ENCODE measurements at regions not wholly inside any gene's neighbourhood (a gene's known extent, or its start where the extent isn't known, plus 50 kb on each side); places are given as distances from the start of the nearest gene placed in this dataset.

DNA sequence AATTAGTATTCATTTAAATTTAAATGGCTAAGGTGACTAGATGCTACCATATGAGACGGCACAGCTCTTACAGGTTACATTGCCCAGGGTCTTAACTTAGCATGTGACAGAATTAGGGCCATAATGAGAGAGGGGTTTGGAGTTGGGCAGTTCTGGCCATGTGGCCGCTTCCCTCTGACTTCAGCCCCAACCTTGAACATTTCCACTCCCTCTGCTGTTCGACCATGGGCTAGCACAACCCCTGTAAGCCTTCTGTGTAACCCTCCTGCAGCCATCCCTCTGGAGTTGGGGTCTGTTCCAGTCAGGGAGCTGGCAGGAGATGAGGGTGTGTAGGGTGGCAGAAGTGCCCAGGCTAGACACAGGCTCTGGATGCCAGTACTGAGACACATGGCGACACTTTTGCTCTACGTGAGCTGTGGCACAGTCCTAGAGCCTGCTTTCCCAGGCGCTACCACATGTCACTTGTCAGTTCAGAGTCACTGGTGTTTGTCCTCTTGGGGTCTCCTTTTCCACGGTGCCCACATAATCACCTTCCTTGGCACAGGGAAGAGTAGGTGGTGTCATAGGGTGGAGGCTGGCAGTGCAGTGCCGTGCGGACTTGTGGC, 128.7 kb upstream of the PITX1 start:
- Mint-ChIP-seq H3K27ac (no peak overlapping the region), H3K4me1 (ENCODE audit: low read depth) (no peaks in the 10 kb centered on the region), H3K9me3 (peaks cover 17% of the 10 kb centered on the region), H3K36me3 (ENCODE audit: low read depth) (no peaks in the 10 kb centered on the region), H3K27me3 (ENCODE audit: insufficient read depth) (peaks cover 5% of the 10 kb centered on the region), H3K4me3 (no peak overlapping the region)
- DNase-seq (ENCODE audit: low spot score), result no peak
- intact Hi-C loops (cut with micrococcal nuclease), result no loop called here

DNA sequence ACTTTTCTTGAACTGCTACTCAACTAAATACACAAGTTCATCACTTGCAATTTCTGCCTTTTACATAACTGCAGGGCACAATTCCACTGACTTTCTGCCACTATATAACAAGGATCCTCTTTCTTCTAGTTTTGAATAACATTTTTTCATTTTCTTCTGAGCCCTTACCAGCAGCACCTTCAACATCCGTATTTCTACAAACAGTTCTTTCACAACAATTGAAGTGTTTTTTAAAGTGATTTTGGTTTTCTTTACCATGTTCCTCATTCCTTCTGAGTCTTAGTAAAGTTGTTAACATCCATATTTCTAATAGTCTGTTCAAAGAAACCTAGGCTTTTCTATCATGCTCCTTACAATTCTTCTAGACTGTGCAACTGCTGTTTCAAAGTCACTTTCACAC, 127.2 kb upstream of the PITX1 start:
- H3K27me3 Mint-ChIP-seq (ENCODE audit: insufficient read depth), result peaks cover 2% of the 10 kb centered on the region
- peaks cover 18% of the 10 kb centered on the region for H3K9me3 Mint-ChIP-seq
- no peak overlapping the region for H3K27ac Mint-ChIP-seq
- DNase-seq (ENCODE audit: low spot score), result no peak
- no peak overlapping the region for H3K4me3 Mint-ChIP-seq
- H3K36me3 Mint-ChIP-seq (ENCODE audit: low read depth), result no peaks in the 10 kb centered on the region
- intact Hi-C loops (cut with micrococcal nuclease), result no loop called here
- no peaks in the 10 kb centered on the region for H3K4me1 Mint-ChIP-seq (ENCODE audit: low read depth)

DNA sequence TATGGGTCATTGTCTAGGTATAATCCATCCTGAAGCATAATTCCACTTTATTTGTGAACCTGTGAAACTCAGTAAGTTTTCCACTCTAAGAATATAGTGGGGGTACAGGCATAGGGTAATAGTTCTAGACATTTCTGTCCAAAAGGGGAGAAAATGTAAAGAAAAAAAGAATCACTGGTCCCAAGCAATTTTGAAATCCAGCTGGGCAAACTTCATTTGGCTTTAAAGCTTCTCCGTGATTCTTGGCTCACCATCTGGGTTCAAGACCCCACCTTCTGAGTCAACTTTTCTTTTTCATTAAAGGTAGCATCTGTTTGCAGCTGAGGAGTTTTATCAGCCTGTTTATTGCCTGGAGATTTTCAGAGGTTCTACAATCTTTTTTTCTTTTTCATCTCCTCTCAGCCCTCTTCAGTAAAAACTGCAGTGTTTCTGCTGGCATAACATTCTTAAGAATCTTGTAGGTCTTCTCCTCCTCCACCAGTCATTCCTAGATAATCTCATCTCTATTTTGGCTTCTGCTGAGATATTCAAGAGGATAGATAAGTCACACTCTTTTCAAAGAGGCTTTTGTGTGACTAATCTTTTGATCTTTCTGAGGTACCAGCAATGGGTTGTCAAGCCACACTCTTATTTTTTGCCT, 126.1 kb upstream of the PITX1 start:
- no peak overlapping the region for H3K4me3 Mint-ChIP-seq
- intact Hi-C loops (cut with micrococcal nuclease), result no loop called here

GRCh38 chr5:135159626-135160025, 125.6 kb upstream of the PITX1 start:
- Mint-ChIP-seq H3K9me3 (peaks cover 18% of the 10 kb centered on the region), H3K4me1 (ENCODE audit: low read depth) (no peaks in the 10 kb centered on the region), H3K27me3 (ENCODE audit: insufficient read depth) (peaks cover 4% of the 10 kb centered on the region), H3K36me3 (ENCODE audit: low read depth) (no peaks in the 10 kb centered on the region), H3K4me3 (no peak overlapping the region), H3K27ac (no peak overlapping the region)
- no peak for DNase-seq (ENCODE audit: low spot score)
- intact Hi-C loops (cut with micrococcal nuclease), result no loop called here

More for the DNA sequence above, 126.1 kb upstream of the PITX1 start:
- Mint-ChIP-seq H3K36me3 (ENCODE audit: low read depth) (no peaks in the 10 kb centered on the region), H3K9me3 (peaks cover 18% of the 10 kb centered on the region), H3K4me1 (ENCODE audit: low read depth) (no peaks in the 10 kb centered on the region), H3K27ac (no peak overlapping the region), H3K27me3 (ENCODE audit: insufficient read depth) (peaks cover 4% of the 10 kb centered on the region)
- DNase-seq (ENCODE audit: low spot score), result no peak

- intact Hi-C loops (cut with micrococcal nuclease), result no loop called here
- no peak for DNase-seq (ENCODE audit: low spot score)
- Mint-ChIP-seq H3K9me3 (peaks cover 18% of the 10 kb centered on the region), H3K4me3 (no peak overlapping the region), H3K27me3 (ENCODE audit: insufficient read depth) (peaks cover 3% of the 10 kb centered on the region), H3K4me1 (ENCODE audit: low read depth) (no peaks in the 10 kb centered on the region), H3K36me3 (ENCODE audit: low read depth) (no peaks in the 10 kb centered on the region), H3K27ac (no peak overlapping the region)
Observed at GRCh38 chr5:135158982-135159381, 125.0 kb upstream of the PITX1 start.

- H3K27me3 Mint-ChIP-seq (ENCODE audit: insufficient read depth), result peaks cover 3% of the 10 kb centered on the region
- no peaks in the 10 kb centered on the region for H3K36me3 Mint-ChIP-seq (ENCODE audit: low read depth)
- H3K4me1 Mint-ChIP-seq (ENCODE audit: low read depth), result no peaks in the 10 kb centered on the region
- no peak overlapping the region for H3K4me3 Mint-ChIP-seq
- peaks cover 18% of the 10 kb centered on the region for H3K9me3 Mint-ChIP-seq
- H3K27ac Mint-ChIP-seq, result no peak overlapping the region
- DNase-seq (ENCODE audit: low spot score), result no peak
- intact Hi-C loops (cut with micrococcal nuclease), result no loop called here
Observed at GRCh38 chr5:135158314-135158697, 124.3 kb upstream of the PITX1 start.

GRCh38 chr5:135157421-135158313, 123.6 kb upstream of the PITX1 start:
- no peak overlapping the region for H3K27ac Mint-ChIP-seq
- H3K36me3 Mint-ChIP-seq (ENCODE audit: low read depth), result no peaks in the 10 kb centered on the region
- H3K27me3 Mint-ChIP-seq (ENCODE audit: insufficient read depth), result peaks cover 3% of the 10 kb centered on the region
- DNase-seq (ENCODE audit: low spot score), result no peak
- intact Hi-C loops (cut with micrococcal nuclease), result no loop called here
- peaks cover 18% of the 10 kb centered on the region for H3K9me3 Mint-ChIP-seq
- no peak overlapping the region for H3K4me3 Mint-ChIP-seq
- H3K4me1 Mint-ChIP-seq (ENCODE audit: low read depth), result no peaks in the 10 kb centered on the region

DNA sequence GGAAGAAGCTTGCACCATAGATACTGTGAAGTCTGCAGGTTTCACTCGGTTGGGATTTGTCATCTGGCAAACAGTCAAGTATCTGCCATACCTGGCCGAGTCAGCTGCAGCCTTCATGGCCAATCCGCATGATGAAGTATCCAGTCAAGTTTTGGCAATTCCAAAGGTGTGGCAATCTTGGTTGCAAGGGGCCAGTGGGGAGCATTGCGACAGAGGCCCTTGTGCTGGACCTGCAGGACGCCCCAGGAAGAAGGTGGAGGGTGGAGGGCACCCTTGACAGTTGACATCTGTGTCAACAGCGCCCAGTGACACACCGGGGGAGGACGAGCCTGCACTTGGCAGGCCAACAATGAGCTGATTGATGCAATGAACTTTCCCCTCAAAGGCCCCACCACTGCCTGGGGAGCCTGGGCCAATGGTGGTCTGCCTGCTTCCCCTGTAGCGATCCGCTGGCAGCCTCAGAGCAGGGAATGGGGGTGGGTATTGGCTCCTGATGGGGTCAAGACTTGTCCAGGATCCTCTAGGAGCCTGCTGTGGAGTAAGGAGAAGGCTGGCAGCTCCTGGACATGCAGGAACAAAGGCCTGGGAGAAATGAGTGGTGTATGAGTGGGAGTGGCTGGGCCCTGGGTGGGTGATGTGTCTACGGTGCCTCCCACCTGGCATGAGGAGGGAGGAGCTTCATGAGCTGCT, 122.8 kb upstream of the PITX1 start:
- intact Hi-C loops (cut with micrococcal nuclease), result no loop called here
- Mint-ChIP-seq H3K9me3 (peaks cover 18% of the 10 kb centered on the region), H3K27me3 (ENCODE audit: insufficient read depth) (peaks cover 3% of the 10 kb centered on the region), H3K4me1 (ENCODE audit: low read depth) (no peaks in the 10 kb centered on the region), H3K27ac (no peak overlapping the region), H3K4me3 (no peak overlapping the region), H3K36me3 (ENCODE audit: low read depth) (no peaks in the 10 kb centered on the region)
- DNase-seq (ENCODE audit: low spot score), result no peak

- Mint-ChIP-seq H3K4me3 (no peak overlapping the region), H3K27ac (no peak overlapping the region), H3K9me3 (peaks cover 18% of the 10 kb centered on the region), H3K27me3 (ENCODE audit: insufficient read depth) (peaks cover 3% of the 10 kb centered on the region), H3K36me3 (ENCODE audit: low read depth) (no peaks in the 10 kb centered on the region), H3K4me1 (ENCODE audit: low read depth) (no peaks in the 10 kb centered on the region)
- no peak for DNase-seq (ENCODE audit: low spot score)
- intact Hi-C loops (cut with micrococcal nuclease), result no loop called here
Observed at GRCh38 chr5:135156337-135156714, 122.3 kb upstream of the PITX1 start.

DNA sequence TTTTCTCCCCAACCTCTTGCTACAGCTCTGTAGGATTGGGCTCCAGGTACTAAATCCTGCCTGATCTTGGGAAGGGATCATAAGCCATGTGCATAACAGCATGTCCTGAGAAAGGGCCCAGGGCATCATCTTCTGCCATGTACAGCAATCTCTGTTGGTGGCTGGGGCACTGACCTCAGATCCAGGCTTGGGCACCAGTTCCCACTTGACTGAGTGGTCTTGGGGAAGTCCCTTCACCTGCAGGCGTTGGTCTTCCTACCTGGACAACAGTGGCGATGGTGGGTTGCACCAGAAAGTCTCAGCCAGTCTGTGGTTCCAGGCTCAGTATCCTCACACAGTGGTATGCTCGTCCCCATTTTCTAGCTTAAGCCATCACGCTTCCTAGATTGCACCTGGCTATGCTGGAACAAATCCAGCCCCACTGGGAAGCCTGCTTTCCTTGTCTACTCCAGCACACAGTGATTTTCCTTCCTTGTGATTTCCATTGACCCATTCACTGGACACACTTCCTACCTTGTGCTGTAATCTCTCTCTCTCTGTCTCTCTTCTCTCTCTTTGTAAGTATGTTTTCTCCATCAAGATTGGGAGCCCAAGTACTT, 121.7 kb upstream of the PITX1 start:
- peaks cover 3% of the 10 kb centered on the region for H3K27me3 Mint-ChIP-seq (ENCODE audit: insufficient read depth)
- no peak for DNase-seq (ENCODE audit: low spot score)
- no peak overlapping the region for H3K4me3 Mint-ChIP-seq
- no peak overlapping the region for H3K27ac Mint-ChIP-seq
- no peaks in the 10 kb centered on the region for H3K36me3 Mint-ChIP-seq (ENCODE audit: low read depth)
- no peaks in the 10 kb centered on the region for H3K4me1 Mint-ChIP-seq (ENCODE audit: low read depth)
- intact Hi-C loops (cut with micrococcal nuclease), result no loop called here
- peaks cover 18% of the 10 kb centered on the region for H3K9me3 Mint-ChIP-seq

- peaks cover 3% of the 10 kb centered on the region for H3K27me3 Mint-ChIP-seq (ENCODE audit: insufficient read depth)
- no peaks in the 10 kb centered on the region for H3K36me3 Mint-ChIP-seq (ENCODE audit: low read depth)
- H3K4me1 Mint-ChIP-seq (ENCODE audit: low read depth), result no peaks in the 10 kb centered on the region
- DNase-seq (ENCODE audit: low spot score), result no peak
- H3K9me3 Mint-ChIP-seq, result peaks cover 18% of the 10 kb centered on the region
- intact Hi-C loops (cut with micrococcal nuclease), result no loop called here
- no peak overlapping the region for H3K27ac Mint-ChIP-seq
- no peak overlapping the region for H3K4me3 Mint-ChIP-seq
Observed at GRCh38 chr5:135154961-135155360, 120.9 kb upstream of the PITX1 start.

DNA sequence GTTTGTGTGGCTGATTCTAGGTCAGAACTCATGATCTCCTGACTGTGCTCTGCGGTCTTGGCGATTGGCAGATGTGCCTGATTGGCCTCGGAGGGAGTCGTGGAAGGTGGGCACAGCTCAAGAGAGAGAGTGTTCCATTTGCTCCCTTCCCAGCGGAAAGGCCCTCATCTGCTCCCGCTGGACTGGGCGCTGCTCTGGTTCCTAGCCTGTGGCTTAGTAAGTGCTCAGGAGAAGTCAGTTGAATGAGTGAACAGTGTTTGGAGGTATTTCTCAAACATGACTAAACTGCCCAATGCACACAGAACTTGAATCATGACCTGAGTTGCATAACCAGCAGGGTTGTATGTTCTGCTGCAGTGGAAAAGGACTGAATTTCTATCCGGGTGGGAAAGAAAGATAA, 120.2 kb upstream of the PITX1 start:
- no peak overlapping the region for H3K4me3 Mint-ChIP-seq
- H3K27me3 Mint-ChIP-seq (ENCODE audit: insufficient read depth), result peaks cover 3% of the 10 kb centered on the region
- H3K9me3 Mint-ChIP-seq, result peaks cover 11% of the 10 kb centered on the region
- H3K36me3 Mint-ChIP-seq (ENCODE audit: low read depth), result no peaks in the 10 kb centered on the region
- DNase-seq (ENCODE audit: low spot score), result no peak
- H3K27ac Mint-ChIP-seq, result no peak overlapping the region
- H3K4me1 Mint-ChIP-seq (ENCODE audit: low read depth), result no peaks in the 10 kb centered on the region
- intact Hi-C loops (cut with micrococcal nuclease), result no loop called here
